ENCODE measurements at regions not wholly inside any gene's neighbourhood (a gene's known extent, or its start where the extent isn't known, plus 50 kb on each side); places are given as distances from the start of the nearest gene placed in this dataset.

- TF ChIP-seq CTCF (IDR thresholded peaks at IDR 0.05) (no peak), POLR2A (IDR thresholded peaks at IDR 0.05) (no peak)
Measured at GRCh38 chr6:74860456-74860855, 345.4 kb downstream of the COL12A1 start.
